ENCODE measurements at regions not wholly inside any gene's neighbourhood (a gene's known extent, or its start where the extent isn't known, plus 50 kb on each side); places are given as distances from the start of the nearest gene placed in this dataset.

- ATAC-seq: no peak
- Histone ChIP-seq H3K9me1 (ENCODE audit: control insufficient read depth, insufficient read depth, low read length) (no peaks in the 10 kb centered on the region), H3K36me3 (ENCODE audit: control insufficient read depth, insufficient read depth, low read length) (no peaks in the 10 kb centered on the region), H4K20me1 (replicated peaks; ENCODE audit: control insufficient read depth, insufficient read depth, low read length) (no peaks in the 10 kb centered on the region), H3K4me3 (no peak overlapping the region), H3K9me3 (replicated peaks; ENCODE audit: control insufficient read depth, insufficient read depth, low read depth, low read length) (no peaks in the 10 kb centered on the region), H3K27ac (ENCODE audit: extremely low read depth, low read depth, low read length) (no peak overlapping the region), H3K4me1 (replicated peaks in 1 of 2; ENCODE audit: control insufficient read depth in 2 of 2, insufficient read depth in 2 of 2, low read length in 2 of 2) (no peaks in the 10 kb centered on the region), H3K27me3 (ENCODE audit: control insufficient read depth in 2 of 2, insufficient read depth in 2 of 2, low read length in 2 of 2) (no peaks in the 10 kb centered on the region), H3K9ac (ENCODE audit: insufficient read depth in 1 of 2, low read depth in 2 of 2, low read length in 2 of 2) (no peak overlapping the region), H3K79me2 (ENCODE audit: control insufficient read depth, insufficient read depth, low read length) (no peaks in the 10 kb centered on the region), H3K4me2 (ENCODE audit: insufficient read depth, low read length) (no peak overlapping the region), H2AFZ (ENCODE audit: low read depth, low read length) (no peak overlapping the region)
- DNase-seq (ENCODE audit: extremely low read depth in 1 of 4, low spot score in 3 of 4): no peak
- in situ Hi-C loops (cut with MboI): no loop called here
- intact Hi-C loops (cut with micrococcal nuclease): no loop called here
- FAIRE-seq: no peak
- CTCF ChIA-PET (ENCODE audit: low intra/inter-chr PET ratio): no interaction called here
- no TSS peak for BruUV-seq (replicated peaks)
- TF ChIP-seq PHF8 (IDR thresholded peaks at IDR 0.05; ENCODE audit: borderline replicate concordance, low read length): no peak
- no peak for TF ChIP-seq HMGXB4 (CRISPR knock-in tag; IDR thresholded peaks at IDR 0.05)
- POLR2A ChIA-PET: interaction anchor here (0.6 kb wide), 1 partner anchor 141 kb away, joined by 3 read pairs; no protein-coding TSS in a partner anchor
Observed at GRCh38 chr2:118519511-118519910, 327.9 kb downstream of the EN1 start.

- no peaks in the 10 kb centered on the region for H3K27me3 ChIP-seq (ENCODE audit: control insufficient read depth in 2 of 2, insufficient read depth in 2 of 2, low read length in 2 of 2)
- no peaks in the 10 kb centered on the region for H3K9me3 ChIP-seq (replicated peaks; ENCODE audit: control insufficient read depth, insufficient read depth, low read depth, low read length)
- no peak overlapping the region for H2AFZ ChIP-seq (ENCODE audit: low read depth, low read length)
- no peaks in the 10 kb centered on the region for H3K4me1 ChIP-seq (replicated peaks in 1 of 2; ENCODE audit: control insufficient read depth in 2 of 2, insufficient read depth in 2 of 2, low read length in 2 of 2)
- no TSS peak for BruUV-seq (replicated peaks)
- H3K79me2 ChIP-seq (ENCODE audit: control insufficient read depth, insufficient read depth, low read length): no peaks in the 10 kb centered on the region
- no peak overlapping the region for H3K27ac ChIP-seq (ENCODE audit: extremely low read depth, low read depth, low read length)
- H3K36me3 ChIP-seq (ENCODE audit: control insufficient read depth, insufficient read depth, low read length): no peaks in the 10 kb centered on the region
- 2% methylated on average over 4 of the region's 4 CpGs for WGBS (ENCODE audit: insufficient coverage, low coverage, missing lambda C conversion rate)
- H3K4me2 ChIP-seq (ENCODE audit: insufficient read depth, low read length): no peak overlapping the region
- ChIA-PET CTCF (ENCODE audit: low intra/inter-chr PET ratio) (no interaction called here), POLR2A (interaction anchor here (0.6 to 0.8 kb wide), 2 partner anchors 11 to 99 kb away, joined by 3 to 5 read pairs; no protein-coding TSS in a partner anchor)
- no peak overlapping the region for H3K4me3 ChIP-seq
- no peaks in the 10 kb centered on the region for H4K20me1 ChIP-seq (replicated peaks; ENCODE audit: control insufficient read depth, insufficient read depth, low read length)
- DNase-seq (ENCODE audit: extremely low read depth in 1 of 4, low spot score in 3 of 4) (no peak), FAIRE-seq (no peak), ATAC-seq (no peak)
- no peak overlapping the region for H3K9ac ChIP-seq (ENCODE audit: insufficient read depth in 1 of 2, low read depth in 2 of 2, low read length in 2 of 2)
- TF ChIP-seq TBL1XR1 (IDR thresholded peaks at IDR 0.05; ENCODE audit: low read length in 2 of 2): no peak
- peak; percentile 6; the same call in 1 of the 2 replicates for TF ChIP-seq CBFA2T3 (IDR thresholded peaks at IDR 0.05)
- H3K9me1 ChIP-seq (ENCODE audit: control insufficient read depth, insufficient read depth, low read length): no peaks in the 10 kb centered on the region
- in situ Hi-C loops (cut with MboI) (no loop called here), intact Hi-C loops (cut with micrococcal nuclease) (no loop called here)
Observed at GRCh38 chr2:118510807-118511206, 336.6 kb downstream of the EN1 start.

All from K562 (cell line).